K562 (cell line): ENCODE measurements at regions not wholly inside any gene's neighbourhood (a gene's known extent, or its start where the extent isn't known, plus 50 kb on each side); places are given as distances from the start of the nearest gene placed in this dataset.

Experiments used
- BDP1 ChIP-seq: IDR thresholded peaks from 3 replicates; pipeline ENCODE4 v1.6.1; 2011; ENCODE audit not compliant: insufficient read length, insufficient read depth
- BRF1 ChIP-seq: IDR thresholded peaks from 3 replicates; pipeline ENCODE4 v1.6.1; 2011; ENCODE audit warnings: borderline replicate concordance, mild to moderate bottlenecking; ENCODE audit not compliant: insufficient read length; ENCODE audit errors: extremely low read depth
- E2F8 ChIP-seq: fragments of 450-650 bp; IDR thresholded peaks from 2 replicates; pipeline ENCODE4 v1.7.1; 2018; ENCODE audit warnings: mild to moderate bottlenecking, low read depth; ENCODE audit not compliant: partially characterized antibody
- GATA2 ChIP-seq: sonication (generic); formaldehyde crosslinking; IDR thresholded peaks from 2 replicates; pipeline ENCODE4 v1.4.0; 2020; ENCODE audit warnings: mild to moderate bottlenecking, missing genetic modification reagents
- GTF3C2 ChIP-seq: IDR thresholded peaks from 3 replicates; pipeline ENCODE4 v1.6.1; 2011; ENCODE audit warnings: borderline replicate concordance, mild to moderate bottlenecking, moderate library complexity; ENCODE audit not compliant: insufficient read length; ENCODE audit errors: extremely low read depth
- HMBOX1 ChIP-seq: sonication (generic); IDR thresholded peaks from 2 replicates; pipeline ENCODE4 v1.6.1; 2016
- NCOA2 ChIP-seq, 2 experiments: fragments of 450-650 bp; IDR thresholded peaks; 2 replicates each; pipeline ENCODE4 v1.6.1; 2018; ENCODE audit warnings: mild to moderate bottlenecking in 2 of 2, moderate library complexity in 1 of 2; ENCODE audit not compliant: partially characterized antibody in 2 of 2
- STAT5A ChIP-seq: IDR thresholded peaks from 2 replicates; pipeline ENCODE4 v1.6.1; 2012; ENCODE audit warnings: low read length, inconsistent platforms, borderline replicate concordance
- ZNF217 ChIP-seq: sonication (generic); formaldehyde crosslinking; IDR thresholded peaks from 2 replicates; pipeline ENCODE4 v1.8.0; 2022; ENCODE audit warnings: mild to moderate bottlenecking, missing genetic modification reagents
- ZNF316 ChIP-seq: fragments of 450-650 bp; IDR thresholded peaks from 2 replicates; pipeline ENCODE4 v1.6.1; 2016

GRCh38 chr6:27617700-27618689 lies 145.1 kb upstream of the ZNF184 start (continued):
- TF ChIP-seq E2F8 (peak; percentile 23), GTF3C2 (peak; percentile 91), STAT5A (no peak), GATA2 (peak; percentile 54; the same call in 1 of the 2 replicates), NCOA2 (IDR thresholded peaks at IDR 0.05; ENCODE audit: partially characterized antibody in 2 of 2) (peak in 1 of 2 experiments; percentile 61), HMBOX1 (0 out of 2 replicates have a peak, but pooled peaks have one; percentile 30), ZNF217 (CRISPR knock-in tag) (no peak), BRF1 (peak; percentile 12), ZNF316 (peak; percentile 86), BDP1 (peak; percentile 67)
